ENCODE measurements at regions not wholly inside any gene's neighbourhood (a gene's known extent, or its start where the extent isn't known, plus 50 kb on each side); places are given as distances from the start of the nearest gene placed in this dataset.

GRCh38 chr3:127425505-127426443 is 137.9 kb upstream of the PRR20G start:
- intact Hi-C loops (cut with DNase I), result no loop called here
- Histone ChIP-seq H3K27ac (no peak overlapping the region), H3K36me3 (replicated peaks in 1 of 2) (no peaks in the 10 kb centered on the region), H3K4me1 (replicated peaks in 1 of 2) (no peaks in the 10 kb centered on the region), H3K27me3 (peaks cover 19% of the 10 kb centered on the region), H3K9me3 (replicated peaks in 1 of 3) (no peaks in the 10 kb centered on the region), H3K4me3 (no peak overlapping the region)
- TF ChIP-seq CTCF (IDR thresholded peaks at IDR 0.05), result no peak
- no peak for TF ChIP-seq POLR2A (IDR thresholded peaks at IDR 0.05)
- 75 to 92% (median 83%) methylated on average over 13 to 20 of the region's 20 CpGs for WGBS, 4 donors
- DNase-seq, result peak in 2 of 7 donors; percentile 4 to 30

DNA sequence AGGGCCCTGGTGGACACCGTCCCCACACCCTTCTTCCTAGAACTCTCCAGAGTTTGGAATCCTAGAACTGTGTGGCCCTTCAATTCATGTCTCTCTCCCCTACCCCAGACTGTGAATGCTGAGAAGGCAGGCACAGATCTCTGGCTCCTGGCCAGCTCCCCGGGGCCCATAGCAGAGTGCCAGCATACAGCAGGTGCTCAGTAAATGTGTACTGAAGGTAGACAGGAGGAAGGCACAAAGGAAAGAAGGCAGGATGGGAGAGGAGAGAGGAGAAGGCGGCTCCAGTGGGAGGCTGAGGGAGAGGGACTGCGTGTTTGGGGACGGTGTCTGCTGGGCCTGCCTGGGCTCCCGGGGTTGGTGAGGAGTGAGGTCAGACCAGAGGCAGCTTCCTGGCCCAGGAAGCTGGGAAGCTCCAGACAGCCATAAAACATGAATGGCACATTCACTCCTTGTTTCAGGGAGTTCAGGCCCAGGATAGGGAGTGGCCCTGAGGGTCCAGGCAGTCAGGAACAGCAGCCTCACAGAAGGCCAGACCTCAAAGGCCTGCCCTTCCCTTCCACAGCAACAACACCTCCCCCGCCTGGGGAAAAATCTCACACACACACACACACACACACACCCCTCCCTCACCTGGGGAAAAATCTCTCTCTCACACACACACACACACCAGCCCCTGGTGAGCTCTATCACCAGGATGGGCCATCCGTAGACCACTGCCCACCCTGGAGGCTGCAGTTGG is 137.1 kb upstream of the PRR20G start:
- intact Hi-C loops (cut with DNase I), result no loop called here
- DNase-seq, result peak in 3 of 7 donors; percentile 8 to 13 (median 10)
- 58 to 64% (median 61%) methylated on average over 6 to 8 of the region's 8 CpGs for WGBS, 4 donors
- H3K27me3 ChIP-seq, result peaks cover 20% of the 10 kb centered on the region
- TF ChIP-seq CTCF (IDR thresholded peaks at IDR 0.05) (no peak), POLR2A (IDR thresholded peaks at IDR 0.05) (no peak)
- H3K9me3 ChIP-seq (replicated peaks in 1 of 3), result no peaks in the 10 kb centered on the region
- H3K4me1 ChIP-seq (replicated peaks in 1 of 2), result no peaks in the 10 kb centered on the region
- no peak overlapping the region for H3K4me3 ChIP-seq
- H3K27ac ChIP-seq, result no peak overlapping the region
- H3K36me3 ChIP-seq (replicated peaks in 1 of 2), result no peaks in the 10 kb centered on the region

DNA sequence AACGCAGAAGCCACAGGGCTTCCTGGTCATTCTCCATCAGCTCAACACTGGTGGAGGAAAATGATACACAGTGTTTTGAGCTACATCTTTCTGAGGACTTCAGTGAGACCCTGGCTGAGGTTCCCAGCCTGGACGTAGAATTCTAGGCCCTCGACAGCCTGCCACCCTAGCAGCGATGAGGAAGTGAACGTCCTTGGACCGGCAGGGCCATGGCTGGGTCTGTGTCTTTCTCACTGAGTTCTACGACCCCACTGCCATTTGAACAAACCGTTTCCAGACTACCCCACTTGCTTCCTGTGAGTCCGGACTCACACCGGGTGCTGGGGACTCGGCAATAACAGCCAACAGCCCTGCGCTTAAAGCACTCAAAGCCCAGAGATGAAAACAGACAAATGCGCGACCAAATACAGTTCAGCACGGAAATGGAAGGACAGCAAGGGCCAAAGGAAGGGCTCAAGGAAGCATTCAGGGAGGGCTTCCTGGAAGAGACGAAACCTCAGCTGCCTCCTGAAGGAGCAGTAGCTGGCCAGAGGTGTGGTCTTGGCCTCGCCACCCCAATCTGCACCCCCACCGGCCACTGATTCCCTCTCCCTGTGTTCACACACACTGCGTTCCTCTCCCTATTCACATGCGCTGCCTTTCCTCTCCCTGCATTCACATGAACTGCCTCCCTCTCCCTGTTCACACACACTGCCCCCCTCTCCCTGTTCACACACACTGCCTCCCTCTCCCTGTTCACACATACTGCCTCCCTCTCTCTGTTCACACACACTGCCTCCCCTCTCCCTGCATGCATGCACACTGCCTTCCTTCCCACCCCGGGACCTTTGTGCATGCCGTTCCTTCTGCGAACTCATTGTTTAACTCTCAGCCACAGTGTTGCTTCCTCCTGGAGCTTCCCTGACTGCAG is 136.3 kb upstream of the PRR20G start:
- WGBS, 4 donors, result 74 to 80% (median 77%) methylated on average over 18 to 23 of the region's 23 CpGs
- intact Hi-C loops (cut with DNase I), result no loop called here
- no peaks in the 10 kb centered on the region for H3K9me3 ChIP-seq (replicated peaks in 1 of 3)
- TF ChIP-seq POLR2A (IDR thresholded peaks at IDR 0.05) (no peak), CTCF (IDR thresholded peaks at IDR 0.05) (no peak)
- no peak overlapping the region for H3K4me3 ChIP-seq
- peaks cover 20% of the 10 kb centered on the region for H3K27me3 ChIP-seq
- H3K4me1 ChIP-seq (replicated peaks in 1 of 2), result no peaks in the 10 kb centered on the region
- no peaks in the 10 kb centered on the region for H3K36me3 ChIP-seq (replicated peaks in 1 of 2)
- no peak overlapping the region for H3K27ac ChIP-seq
- DNase-seq, result peak in 2 of 7 donors; percentile 5 to 18
